ENCODE measurements at regions not wholly inside any gene's neighbourhood (a gene's known extent, or its start where the extent isn't known, plus 50 kb on each side); places are given as distances from the start of the nearest gene placed in this dataset.

DNA sequence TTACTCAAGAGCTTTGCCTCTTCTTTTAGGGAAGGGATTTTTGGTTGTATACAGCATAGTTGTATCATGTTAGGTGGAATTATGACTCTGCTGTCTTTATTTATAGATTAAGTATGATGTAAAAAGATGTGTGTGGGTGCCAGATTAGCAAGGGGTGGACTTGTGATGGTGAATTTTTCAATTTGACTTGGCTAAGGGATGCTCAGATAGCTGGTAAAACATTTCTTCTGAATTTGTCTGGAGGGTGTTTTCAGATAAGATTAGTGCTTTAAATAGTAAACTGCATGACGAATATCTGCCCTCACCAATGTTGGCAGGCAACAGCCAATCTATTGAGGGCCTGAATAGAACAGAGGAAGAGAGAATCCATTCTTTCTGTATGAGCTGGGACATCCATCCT, 173.3 kb upstream of the TNFAIP3 start:
- TF ChIP-seq FOXM1 (IDR thresholded peaks at IDR 0.05; ENCODE audit: borderline replicate concordance, low read depth): no peak
- TF ChIP-seq YY1 (IDR thresholded peaks at IDR 0.05; ENCODE audit: low read depth): no peak
- no peak for TF ChIP-seq EGR1 (IDR thresholded peaks at IDR 0.05)
- no peak for TF ChIP-seq ZBTB7A (IDR thresholded peaks at IDR 0.05; ENCODE audit: low read depth)

DNA sequence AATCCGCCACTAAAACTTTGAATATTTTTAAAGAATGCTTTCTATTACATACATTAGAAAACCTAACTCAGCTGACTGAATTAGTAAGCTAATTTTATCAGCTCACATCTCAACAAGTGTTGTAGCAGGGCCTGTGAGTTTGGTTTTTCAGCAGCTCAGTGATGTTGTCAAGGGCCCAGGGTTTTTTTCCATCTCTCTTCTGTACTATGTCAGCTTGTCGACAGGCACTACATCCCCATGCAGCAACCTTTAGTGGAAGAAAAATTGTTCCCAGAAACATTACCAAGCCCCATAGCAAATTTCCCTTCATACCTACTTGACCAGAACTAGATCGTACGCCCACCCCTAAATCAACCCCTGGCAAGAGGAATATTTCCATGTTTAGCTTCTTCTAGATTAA, 170.3 kb upstream of the TNFAIP3 start:
- TF ChIP-seq RAD21 (IDR thresholded peaks at IDR 0.05; ENCODE audit: low read depth) (no peak), CREB1 (IDR thresholded peaks at IDR 0.05; ENCODE audit: low read depth) (no peak), TCF12 (IDR thresholded peaks at IDR 0.05; ENCODE audit: low read depth) (no peak), EGR1 (IDR thresholded peaks at IDR 0.05) (no peak), EP300 (IDR thresholded peaks at IDR 0.05; ENCODE audit: borderline replicate concordance) (no peak), FOXM1 (IDR thresholded peaks at IDR 0.05; ENCODE audit: borderline replicate concordance, low read depth) (no peak), YY1 (IDR thresholded peaks at IDR 0.05; ENCODE audit: low read depth) (no peak), ZBTB7A (IDR thresholded peaks at IDR 0.05; ENCODE audit: low read depth) (no peak), TEAD4 (IDR thresholded peaks at IDR 0.05) (no peak), CEBPB (IDR thresholded peaks at IDR 0.05) (no peak), TAF1 (IDR thresholded peaks at IDR 0.05; ENCODE audit: low read depth) (no peak), NFIC (IDR thresholded peaks at IDR 0.05) (no peak)
- TF ChIP-seq, protein P1, sequence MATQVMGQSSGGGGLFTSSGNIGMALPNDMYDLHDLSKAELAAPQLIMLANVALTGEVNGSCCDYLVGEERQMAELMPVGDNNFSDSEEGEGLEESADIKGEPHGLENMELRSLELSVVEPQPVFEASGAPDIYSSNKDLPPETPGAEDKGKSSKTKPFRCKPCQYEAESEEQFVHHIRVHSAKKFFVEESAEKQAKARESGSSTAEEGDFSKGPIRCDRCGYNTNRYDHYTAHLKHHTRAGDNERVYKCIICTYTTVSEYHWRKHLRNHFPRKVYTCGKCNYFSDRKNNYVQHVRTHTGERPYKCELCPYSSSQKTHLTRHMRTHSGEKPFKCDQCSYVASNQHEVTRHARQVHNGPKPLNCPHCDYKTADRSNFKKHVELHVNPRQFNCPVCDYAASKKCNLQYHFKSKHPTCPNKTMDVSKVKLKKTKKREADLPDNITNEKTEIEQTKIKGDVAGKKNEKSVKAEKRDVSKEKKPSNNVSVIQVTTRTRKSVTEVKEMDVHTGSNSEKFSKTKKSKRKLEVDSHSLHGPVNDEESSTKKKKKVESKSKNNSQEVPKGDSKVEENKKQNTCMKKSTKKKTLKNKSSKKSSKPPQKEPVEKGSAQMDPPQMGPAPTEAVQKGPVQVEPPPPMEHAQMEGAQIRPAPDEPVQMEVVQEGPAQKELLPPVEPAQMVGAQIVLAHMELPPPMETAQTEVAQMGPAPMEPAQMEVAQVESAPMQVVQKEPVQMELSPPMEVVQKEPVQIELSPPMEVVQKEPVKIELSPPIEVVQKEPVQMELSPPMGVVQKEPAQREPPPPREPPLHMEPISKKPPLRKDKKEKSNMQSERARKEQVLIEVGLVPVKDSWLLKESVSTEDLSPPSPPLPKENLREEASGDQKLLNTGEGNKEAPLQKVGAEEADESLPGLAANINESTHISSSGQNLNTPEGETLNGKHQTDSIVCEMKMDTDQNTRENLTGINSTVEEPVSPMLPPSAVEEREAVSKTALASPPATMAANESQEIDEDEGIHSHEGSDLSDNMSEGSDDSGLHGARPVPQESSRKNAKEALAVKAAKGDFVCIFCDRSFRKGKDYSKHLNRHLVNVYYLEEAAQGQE (IDR thresholded peaks at IDR 0.05; ENCODE audit: low read depth): no peak
- TF ChIP-seq, protein P2, sequence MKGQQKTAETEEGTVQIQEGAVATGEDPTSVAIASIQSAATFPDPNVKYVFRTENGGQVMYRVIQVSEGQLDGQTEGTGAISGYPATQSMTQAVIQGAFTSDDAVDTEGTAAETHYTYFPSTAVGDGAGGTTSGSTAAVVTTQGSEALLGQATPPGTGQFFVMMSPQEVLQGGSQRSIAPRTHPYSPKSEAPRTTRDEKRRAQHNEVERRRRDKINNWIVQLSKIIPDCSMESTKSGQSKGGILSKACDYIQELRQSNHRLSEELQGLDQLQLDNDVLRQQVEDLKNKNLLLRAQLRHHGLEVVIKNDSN (IDR thresholded peaks at IDR 0.05): no peak
- TF ChIP-seq, protein P3, sequence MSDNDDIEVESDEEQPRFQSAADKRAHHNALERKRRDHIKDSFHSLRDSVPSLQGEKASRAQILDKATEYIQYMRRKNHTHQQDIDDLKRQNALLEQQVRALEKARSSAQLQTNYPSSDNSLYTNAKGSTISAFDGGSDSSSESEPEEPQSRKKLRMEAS (IDR thresholded peaks at IDR 0.05): no peak

DNA sequence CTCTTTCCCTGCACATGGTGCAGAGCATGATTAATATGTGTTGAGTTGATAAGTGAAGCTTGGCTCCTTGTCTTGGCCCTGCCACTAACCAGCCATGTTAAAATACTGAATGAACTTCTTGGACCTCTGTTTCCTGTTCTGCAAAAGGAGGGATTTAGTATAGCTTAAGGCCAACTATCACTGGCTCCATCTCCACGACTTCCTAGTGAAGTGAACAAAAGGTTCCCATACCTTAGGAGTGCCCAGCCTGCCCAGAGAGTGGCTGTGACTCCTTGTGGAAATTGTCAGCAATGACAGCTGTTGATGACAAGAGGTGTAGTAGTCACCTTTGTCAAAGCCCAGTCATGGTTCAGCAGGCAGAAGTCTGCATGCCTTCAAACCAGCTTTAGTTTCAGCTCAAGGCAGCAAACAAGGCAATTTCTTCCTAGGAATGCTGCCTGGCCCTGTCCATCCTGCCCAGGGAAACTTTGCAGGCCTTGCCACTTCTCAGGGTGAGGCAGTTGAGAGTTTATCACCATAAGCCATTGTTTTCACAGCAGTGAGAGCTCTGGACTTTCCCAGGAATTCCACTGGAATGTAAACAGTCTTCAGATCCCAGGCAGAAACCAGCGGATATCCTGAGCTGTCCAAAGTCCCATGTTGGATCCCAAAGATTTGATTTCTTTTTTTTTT, 169.7 kb upstream of the TNFAIP3 start:
- TF ChIP-seq YY1 (IDR thresholded peaks at IDR 0.05; ENCODE audit: low read depth): no peak
- TF ChIP-seq, protein P2 (IDR thresholded peaks at IDR 0.05): no peak
- TF ChIP-seq, protein P3 (IDR thresholded peaks at IDR 0.05): no peak
- no peak for TF ChIP-seq CEBPB (IDR thresholded peaks at IDR 0.05)
- no peak for TF ChIP-seq EGR1 (IDR thresholded peaks at IDR 0.05)
- TF ChIP-seq EP300 (IDR thresholded peaks at IDR 0.05; ENCODE audit: borderline replicate concordance): peak; percentile 57; the same call in 1 of the 2 replicates
- TF ChIP-seq TAF1 (IDR thresholded peaks at IDR 0.05; ENCODE audit: low read depth): no peak
- TF ChIP-seq, protein P1 (IDR thresholded peaks at IDR 0.05; ENCODE audit: low read depth): 0 out of 2 replicates have a peak, but pooled peaks have one; percentile 36
- no peak for TF ChIP-seq FOXM1 (IDR thresholded peaks at IDR 0.05; ENCODE audit: borderline replicate concordance, low read depth)
- peak; percentile 38 for TF ChIP-seq RAD21 (IDR thresholded peaks at IDR 0.05; ENCODE audit: low read depth)
- TF ChIP-seq ZBTB7A (IDR thresholded peaks at IDR 0.05; ENCODE audit: low read depth): no peak
- TF ChIP-seq NFIC (IDR thresholded peaks at IDR 0.05): 0 out of 2 replicates have a peak, but pooled peaks have one; percentile 8
- TF ChIP-seq TCF12 (IDR thresholded peaks at IDR 0.05; ENCODE audit: low read depth): no peak; the same call in 1 of the 2 replicates
- peak; percentile 83 for TF ChIP-seq TEAD4 (IDR thresholded peaks at IDR 0.05)
- no peak for TF ChIP-seq CREB1 (IDR thresholded peaks at IDR 0.05; ENCODE audit: low read depth)

DNA sequence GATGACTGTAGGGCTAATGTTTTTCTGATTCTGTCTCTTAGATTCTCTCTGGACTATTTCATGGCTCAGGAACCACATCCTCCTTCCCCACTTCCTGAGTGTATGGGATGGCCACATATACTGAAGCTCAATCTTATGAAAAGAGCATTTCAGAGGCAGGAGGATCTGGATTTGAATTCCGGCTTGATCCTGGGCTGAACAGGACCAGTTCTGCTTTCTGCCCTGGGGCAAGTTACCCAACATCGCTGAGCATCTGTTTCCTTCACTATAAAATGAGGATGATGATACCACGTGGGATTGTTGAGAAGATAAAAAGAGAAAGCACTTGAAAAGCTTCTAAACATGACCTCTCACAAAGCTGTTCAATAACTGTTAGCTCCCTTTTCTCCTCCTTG, 168.4 kb upstream of the TNFAIP3 start:
- no peak for TF ChIP-seq RAD21 (IDR thresholded peaks at IDR 0.05; ENCODE audit: low read depth)
- TF ChIP-seq TCF12 (IDR thresholded peaks at IDR 0.05; ENCODE audit: low read depth): no peak
- TF ChIP-seq NFIC (IDR thresholded peaks at IDR 0.05): no peak
- no peak for TF ChIP-seq CEBPB (IDR thresholded peaks at IDR 0.05)
- TF ChIP-seq ZBTB7A (IDR thresholded peaks at IDR 0.05; ENCODE audit: low read depth): no peak
- TF ChIP-seq, protein P1 (IDR thresholded peaks at IDR 0.05; ENCODE audit: low read depth): no peak
- TF ChIP-seq, protein P2 (IDR thresholded peaks at IDR 0.05): no peak
- no peak for TF ChIP-seq TAF1 (IDR thresholded peaks at IDR 0.05; ENCODE audit: low read depth)
- TF ChIP-seq CREB1 (IDR thresholded peaks at IDR 0.05; ENCODE audit: low read depth): no peak
- no peak for TF ChIP-seq TEAD4 (IDR thresholded peaks at IDR 0.05)
- TF ChIP-seq, protein P3 (IDR thresholded peaks at IDR 0.05): no peak
- TF ChIP-seq YY1 (IDR thresholded peaks at IDR 0.05; ENCODE audit: low read depth): no peak
- no peak for TF ChIP-seq EGR1 (IDR thresholded peaks at IDR 0.05)
- no peak for TF ChIP-seq FOXM1 (IDR thresholded peaks at IDR 0.05; ENCODE audit: borderline replicate concordance, low read depth)
- no peak for TF ChIP-seq EP300 (IDR thresholded peaks at IDR 0.05; ENCODE audit: borderline replicate concordance)
